NCI-H82 (cell line): ENCODE measurements at regions not wholly inside any gene's neighbourhood (a gene's known extent, or its start where the extent isn't known, plus 50 kb on each side); places are given as distances from the start of the nearest gene placed in this dataset.

Experiments used
- DNase-seq: peaks from one replicate; lab custom pipeline; 2025; lab: John Stamatoyannopoulos, UW

GRCh38 chr5:30932273-30933017 lies 261.0 kb upstream of the CDH6 start:
- no peak for DNase-seq

GRCh38 chr5:30930736-30931135 lies 262.8 kb upstream of the CDH6 start:
- DNase-seq, result no peak

- DNase-seq, result no peak
Measured at GRCh38 chr5:30928956-30929355, 264.5 kb upstream of the CDH6 start.

- no peak for DNase-seq
Measured at GRCh38 chr5:30926218-30926617, 267.3 kb upstream of the CDH6 start.

GRCh38 chr5:30921388-30921787 lies 272.1 kb upstream of the CDH6 start:
- no peak for DNase-seq

GRCh38 chr5:30918171-30918570 lies 275.3 kb upstream of the CDH6 start:
- no peak for DNase-seq

- DNase-seq, result no peak
Measured at GRCh38 chr5:30908356-30908755, 285.1 kb upstream of the CDH6 start.

- DNase-seq, result no peak
Measured at GRCh38 chr5:30900367-30900766, 293.1 kb upstream of the CDH6 start.

- no peak for DNase-seq
Measured at GRCh38 chr5:30894811-30895210, 298.7 kb upstream of the CDH6 start.

GRCh38 chr5:30891660-30892059 lies 301.8 kb upstream of the CDH6 start:
- DNase-seq, result no peak

- DNase-seq, result no peak
Measured at GRCh38 chr5:30890377-30890776, 303.1 kb upstream of the CDH6 start.

GRCh38 chr5:30880514-30880913 lies 313.0 kb upstream of the CDH6 start:
- DNase-seq, result no peak

- no peak for DNase-seq
Measured at GRCh38 chr5:30879887-30880286, 313.6 kb upstream of the CDH6 start.

GRCh38 chr5:30878746-30879145 lies 314.7 kb upstream of the CDH6 start:
- DNase-seq, result no peak

GRCh38 chr5:30878296-30878695 lies 315.2 kb upstream of the CDH6 start:
- DNase-seq, result no peak

GRCh38 chr5:30874241-30875034 lies 319.0 kb upstream of the CDH6 start:
- DNase-seq, result no peak

- DNase-seq, result no peak
Measured at GRCh38 chr5:30871196-30871595, 322.3 kb upstream of the CDH6 start.

- DNase-seq, result no peak
Measured at GRCh38 chr5:30867711-30868110, 325.8 kb upstream of the CDH6 start.

- no peak for DNase-seq
Measured at GRCh38 chr5:30866142-30866541, 327.3 kb upstream of the CDH6 start.

GRCh38 chr5:30856242-30856641 lies 337.2 kb upstream of the CDH6 start:
- DNase-seq, result no peak

GRCh38 chr5:30853158-30853557 lies 340.3 kb upstream of the CDH6 start:
- DNase-seq, result no peak

GRCh38 chr5:30850866-30851265 lies 342.6 kb upstream of the CDH6 start:
- DNase-seq, result no peak

GRCh38 chr5:30849931-30850710 lies 343.4 kb upstream of the CDH6 start:
- DNase-seq, result no peak
